Right kidney (tissue), 1 donor: ENCODE measurements at regions not wholly inside any gene's neighbourhood (a gene's known extent, or its start where the extent isn't known, plus 50 kb on each side); places are given as distances from the start of the nearest gene placed in this dataset.
A peak's percentile ranks its signal among the peaks of the same experiment; 100 is the strongest.

ENCODE experiments used
- DNase-seq: peaks from one replicate; pipeline ENCODE4 v3.0.0-alpha.2; 2016

- no peak for DNase-seq
Measured at GRCh38 chr16:54475019-54475601, 188.5 kb upstream of the IRX3 start.

GRCh38 chr16:54473226-54473993, 186.8 kb upstream of the IRX3 start:
- no peak for DNase-seq

- no peak for DNase-seq
Measured at GRCh38 chr16:54467398-54467797, 180.8 kb upstream of the IRX3 start.

GRCh38 chr16:54466233-54466632, 179.6 kb upstream of the IRX3 start:
- DNase-seq = no peak

GRCh38 chr16:54465063-54465462, 178.5 kb upstream of the IRX3 start:
- no peak for DNase-seq

- DNase-seq = no peak
Measured at GRCh38 chr16:54462771-54463170, 176.2 kb upstream of the IRX3 start.

- DNase-seq = no peak
Measured at GRCh38 chr16:54462151-54462651, 175.6 kb upstream of the IRX3 start.

DNA sequence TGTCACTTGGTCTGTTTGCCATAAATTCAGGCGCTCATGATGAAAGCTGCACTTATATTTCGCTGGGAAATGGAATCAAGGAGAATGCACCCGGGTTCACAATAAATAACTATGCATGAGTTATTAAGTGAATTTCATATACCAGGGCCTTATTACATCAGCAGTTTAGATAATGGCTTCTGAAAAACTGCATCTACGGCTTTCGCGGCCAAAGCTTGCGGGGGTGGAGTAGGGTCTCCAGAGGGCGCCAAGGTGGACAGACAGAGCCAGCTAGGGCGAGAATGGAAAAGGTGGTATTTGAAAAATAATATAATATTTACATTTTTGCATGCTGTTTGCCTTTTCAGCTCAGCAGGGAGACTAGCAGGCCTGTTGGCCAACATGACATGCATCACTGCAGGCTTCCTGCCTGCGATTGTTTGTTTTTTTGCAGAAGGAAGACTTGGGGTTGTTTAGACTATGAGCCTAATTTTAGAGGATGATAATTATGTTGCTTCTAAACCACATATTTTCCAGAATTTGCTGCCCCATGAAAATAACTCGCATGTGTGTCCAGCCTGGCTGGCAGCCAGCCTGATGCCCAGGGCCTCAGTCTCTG, 173.8 kb upstream of the IRX3 start:
- DNase-seq = no peak

GRCh38 chr16:54459509-54460262, 173.1 kb upstream of the IRX3 start:
- DNase-seq = no peak

GRCh38 chr16:54458923-54459322, 172.3 kb upstream of the IRX3 start:
- no peak for DNase-seq

- no peak for DNase-seq
Measured at GRCh38 chr16:54456291-54456690, 169.7 kb upstream of the IRX3 start.

- DNase-seq = no peak
Measured at GRCh38 chr16:54455030-54455725, 168.6 kb upstream of the IRX3 start.

GRCh38 chr16:54454616-54455015, 168.0 kb upstream of the IRX3 start:
- DNase-seq = no peak

GRCh38 chr16:54453871-54454270, 167.3 kb upstream of the IRX3 start:
- no peak for DNase-seq

DNA sequence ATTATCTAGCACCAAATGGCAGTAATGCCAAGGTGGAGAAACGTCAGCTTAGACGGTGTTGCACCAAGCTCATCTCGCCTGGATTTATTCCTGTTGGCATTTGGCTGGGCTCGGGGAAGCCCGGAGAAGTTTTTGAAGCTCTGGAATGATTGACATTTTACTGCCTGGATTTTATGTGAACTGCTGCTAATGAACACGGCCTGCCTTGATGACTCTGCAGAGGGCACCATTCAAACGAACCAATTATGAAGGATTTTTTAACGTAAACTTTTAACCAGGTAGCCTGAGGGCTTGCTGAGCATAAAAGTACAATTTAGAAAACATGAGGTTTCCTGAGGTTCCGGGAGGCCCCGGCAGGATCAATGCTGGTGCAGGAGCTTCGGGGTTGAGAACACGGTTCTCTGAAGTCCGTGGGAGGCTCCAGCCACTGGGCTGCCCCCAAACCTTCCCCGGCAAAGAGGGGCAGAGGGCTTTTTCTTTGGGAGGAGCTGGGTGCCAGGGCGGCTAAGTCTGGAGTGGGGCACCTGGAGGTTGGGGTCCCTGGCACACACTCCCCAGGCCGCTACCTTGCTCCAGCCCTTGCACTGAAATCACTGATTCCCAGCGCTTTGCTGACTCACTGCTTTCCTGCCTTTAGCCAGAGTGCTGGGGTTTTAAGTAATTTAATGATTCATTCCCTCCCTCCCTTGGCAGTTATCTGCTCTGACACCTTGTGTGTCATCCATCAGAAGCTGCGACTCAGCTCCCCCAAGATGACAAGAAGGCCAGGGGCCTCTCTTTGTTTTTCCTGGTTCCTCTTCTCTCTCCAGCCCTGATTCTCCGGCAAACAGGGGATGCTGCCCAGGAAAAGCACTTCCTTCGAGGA, 161.2 kb upstream of the IRX3 start:
- DNase-seq = peak; percentile 51

DNA sequence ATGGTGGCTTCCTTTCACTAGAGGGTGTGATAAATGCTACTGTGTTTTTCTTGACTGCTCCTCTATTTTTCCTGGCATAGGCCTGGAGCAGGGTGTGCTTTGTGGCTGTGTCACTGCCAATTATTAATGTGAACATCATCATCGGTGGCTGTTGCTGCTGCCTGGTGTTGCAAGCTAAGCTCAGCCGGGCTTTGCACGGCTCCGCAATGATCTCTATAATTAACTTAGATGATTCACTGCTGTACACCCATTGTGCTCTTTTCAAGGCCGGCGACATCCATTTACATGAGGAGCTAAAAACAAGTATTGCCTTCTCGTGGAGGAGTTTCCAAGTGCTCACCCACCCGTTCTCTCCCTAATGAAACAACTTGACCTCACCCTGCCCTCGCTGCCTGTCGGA, 160.1 kb upstream of the IRX3 start:
- peak; percentile 28 for DNase-seq

DNA sequence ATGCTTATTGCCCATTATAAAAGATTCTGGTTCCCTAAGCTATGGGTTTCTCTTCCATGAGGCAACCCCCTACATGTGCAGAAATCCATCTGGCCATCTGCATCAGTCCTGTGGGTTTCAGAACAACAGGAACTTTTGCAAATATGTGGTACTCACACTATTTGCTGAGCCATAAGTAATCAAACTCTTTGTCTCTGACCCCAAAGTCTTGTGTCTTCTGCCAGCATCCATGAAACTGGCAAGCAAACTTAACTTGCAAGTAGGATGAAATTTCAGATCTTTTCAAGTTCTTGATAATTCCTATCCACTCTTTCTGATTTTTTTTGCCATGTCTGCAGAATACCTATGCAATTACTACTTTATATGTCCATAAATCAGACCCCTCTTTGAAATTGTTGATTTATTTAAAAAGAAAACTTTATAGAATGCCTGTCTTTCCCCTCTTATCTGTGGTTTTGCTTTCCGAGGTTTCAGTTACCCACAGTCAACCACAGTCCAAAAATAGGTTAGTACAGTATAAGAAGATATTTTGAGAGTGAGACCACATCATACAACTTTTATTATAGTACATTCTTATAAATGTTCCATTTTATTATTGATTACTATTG, 158.4 kb upstream of the IRX3 start:
- no peak for DNase-seq

DNA sequence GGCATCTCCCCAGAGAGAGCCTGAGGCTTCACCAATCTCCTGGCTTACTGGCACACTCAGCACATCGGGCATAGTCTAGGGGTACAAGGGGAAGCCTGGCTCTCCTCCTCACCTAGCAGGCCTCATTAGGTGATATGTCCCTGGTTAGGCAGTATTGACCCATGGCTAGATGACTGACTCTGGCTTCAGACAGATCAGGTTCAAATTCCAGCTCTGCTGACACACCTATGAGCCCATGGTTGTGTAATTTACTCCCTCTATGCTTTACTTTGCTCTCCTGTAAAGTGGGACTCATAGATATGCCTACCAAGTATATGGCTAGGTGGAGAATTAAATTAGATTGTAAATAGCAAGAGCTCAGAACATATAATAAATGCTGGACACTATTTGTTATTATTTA, 157.3 kb upstream of the IRX3 start:
- DNase-seq = no peak

DNA sequence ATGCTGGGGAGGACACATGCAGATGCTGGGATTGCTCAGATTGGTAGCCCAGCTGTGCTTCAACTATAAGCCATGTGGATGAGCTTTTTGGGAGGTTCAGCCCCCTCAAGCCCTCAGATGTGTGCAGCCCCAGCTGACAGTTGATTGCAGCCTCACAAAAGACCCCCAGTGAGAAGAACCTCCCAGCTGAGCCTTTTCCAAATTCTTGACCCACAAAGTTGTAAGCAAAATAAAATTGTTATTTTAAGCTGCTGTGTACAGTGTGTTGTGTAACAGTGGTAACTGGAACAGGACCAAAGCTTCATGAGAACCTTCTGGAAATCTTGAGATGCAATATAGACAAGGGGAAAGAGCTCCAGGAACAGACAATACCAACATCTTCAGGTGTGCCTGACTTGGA, 156.8 kb upstream of the IRX3 start:
- DNase-seq = no peak

DNA sequence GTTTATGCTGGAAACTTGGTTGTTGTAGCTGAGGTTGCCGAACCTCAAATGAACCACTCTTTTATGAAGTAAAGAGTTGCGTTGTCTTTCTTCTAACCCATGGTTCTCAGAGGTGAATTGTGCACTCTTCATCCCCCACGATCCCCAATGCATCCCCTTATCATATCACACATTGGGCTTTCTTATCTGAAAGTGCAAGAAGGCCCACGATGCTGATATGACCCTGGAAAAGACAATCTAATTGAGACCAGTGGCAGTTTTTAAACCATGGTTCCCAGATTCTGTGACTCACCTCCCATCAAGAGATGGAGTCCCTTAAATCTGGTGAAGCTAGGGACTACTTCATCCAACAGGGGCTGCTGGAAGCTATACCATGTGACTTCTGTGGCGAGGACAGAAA, 156.3 kb upstream of the IRX3 start:
- DNase-seq = no peak

DNA sequence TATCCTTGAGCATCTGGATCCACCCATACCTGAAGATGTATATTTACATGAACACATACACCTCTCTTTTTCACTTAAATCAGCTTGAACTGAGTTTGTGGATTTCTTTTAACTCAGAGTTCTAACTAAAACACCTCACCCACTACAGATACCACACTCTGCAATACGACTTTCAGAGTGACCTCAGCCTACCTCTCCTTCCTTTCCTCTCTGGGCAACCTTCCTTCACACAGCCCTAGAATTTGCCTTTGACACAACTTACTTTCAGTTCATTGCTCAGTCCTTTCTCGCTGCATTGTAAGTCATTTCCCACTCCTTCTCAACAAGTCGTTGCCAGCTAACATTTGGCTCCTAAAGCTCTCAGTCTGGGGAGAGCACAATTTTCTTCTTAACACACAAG, 151.9 kb upstream of the IRX3 start:
- no peak for DNase-seq
